ENCODE measurements at regions not wholly inside any gene's neighbourhood (a gene's known extent, or its start where the extent isn't known, plus 50 kb on each side); places are given as distances from the start of the nearest gene placed in this dataset.
"Not testable (repeated sequence)": the region's sequence is repeated elsewhere in the genome, so short reads cannot be mapped to it uniquely, and the experiment has no call there.

DNA sequence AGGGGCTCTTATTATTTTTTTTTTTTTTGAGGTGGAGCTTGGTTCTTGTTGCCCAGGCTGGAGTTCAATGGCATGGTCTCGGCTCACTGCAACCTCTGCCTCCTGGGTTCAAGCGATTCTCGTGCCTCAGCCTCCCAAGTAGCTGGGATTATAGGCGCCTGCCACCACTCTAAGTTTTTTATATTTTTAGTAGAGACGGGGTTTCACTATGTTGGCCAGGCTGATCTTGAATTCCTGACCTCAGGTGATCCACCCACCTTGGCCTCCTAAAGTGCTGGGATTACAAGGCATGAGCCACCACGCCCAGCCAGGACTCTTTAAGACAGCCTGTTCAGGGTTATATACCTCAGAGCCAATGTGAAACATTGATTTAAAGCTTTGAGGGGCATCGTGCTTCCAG lies 669.7 kb upstream of the TPTE start:
- TF ChIP-seq, protein P1, sequence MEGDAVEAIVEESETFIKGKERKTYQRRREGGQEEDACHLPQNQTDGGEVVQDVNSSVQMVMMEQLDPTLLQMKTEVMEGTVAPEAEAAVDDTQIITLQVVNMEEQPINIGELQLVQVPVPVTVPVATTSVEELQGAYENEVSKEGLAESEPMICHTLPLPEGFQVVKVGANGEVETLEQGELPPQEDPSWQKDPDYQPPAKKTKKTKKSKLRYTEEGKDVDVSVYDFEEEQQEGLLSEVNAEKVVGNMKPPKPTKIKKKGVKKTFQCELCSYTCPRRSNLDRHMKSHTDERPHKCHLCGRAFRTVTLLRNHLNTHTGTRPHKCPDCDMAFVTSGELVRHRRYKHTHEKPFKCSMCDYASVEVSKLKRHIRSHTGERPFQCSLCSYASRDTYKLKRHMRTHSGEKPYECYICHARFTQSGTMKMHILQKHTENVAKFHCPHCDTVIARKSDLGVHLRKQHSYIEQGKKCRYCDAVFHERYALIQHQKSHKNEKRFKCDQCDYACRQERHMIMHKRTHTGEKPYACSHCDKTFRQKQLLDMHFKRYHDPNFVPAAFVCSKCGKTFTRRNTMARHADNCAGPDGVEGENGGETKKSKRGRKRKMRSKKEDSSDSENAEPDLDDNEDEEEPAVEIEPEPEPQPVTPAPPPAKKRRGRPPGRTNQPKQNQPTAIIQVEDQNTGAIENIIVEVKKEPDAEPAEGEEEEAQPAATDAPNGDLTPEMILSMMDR (IDR thresholded peaks at IDR 0.05): not testable (repeated sequence)
- TF ChIP-seq POLR2A (IDR thresholded peaks at IDR 0.05): not testable (repeated sequence)
